ENCODE measurements at regions not wholly inside any gene's neighbourhood (a gene's known extent, or its start where the extent isn't known, plus 50 kb on each side); places are given as distances from the start of the nearest gene placed in this dataset.
"Not testable (repeated sequence)": the region's sequence is repeated elsewhere in the genome, so short reads cannot be mapped to it uniquely, and the experiment has no call there.

- H4K20me1 ChIP-seq (ENCODE audit: control insufficient read depth, insufficient read depth); H3K9ac ChIP-seq (ENCODE audit: control insufficient read depth, insufficient read depth, low read length); H3K4me2 ChIP-seq (ENCODE audit: control insufficient read depth, insufficient read depth); BruUV-seq (replicated peaks); H2AFZ ChIP-seq (ENCODE audit: control insufficient read depth, low read depth, low read length); POLR2A ChIA-PET; intact Hi-C loops (cut with micrococcal nuclease; ENCODE audit: unreplicated experiment); H3K27me3 ChIP-seq (replicated peaks in 1 of 2; ENCODE audit: control insufficient read depth in 2 of 2, insufficient read depth in 2 of 2, low read length in 1 of 2); H3K9me3 ChIP-seq (replicated peaks; ENCODE audit: control insufficient read depth, insufficient read depth, low read length); in situ Hi-C loops (cut with MboI); H3K36me3 ChIP-seq (ENCODE audit: control insufficient read depth in 2 of 2, insufficient read depth in 2 of 2, low read length in 1 of 2); CTCF ChIA-PET; H3K27ac ChIP-seq (ENCODE audit: control insufficient read depth, insufficient read depth); DNase-seq (ENCODE audit: low read depth, low spot score); H3K79me2 ChIP-seq (ENCODE audit: control insufficient read depth, insufficient read depth, low read length); H3K4me3 ChIP-seq; ATAC-seq; RAD21 ChIA-PET (ENCODE audit: unreplicated experiment); FAIRE-seq; SMC1A ChIA-PET (ENCODE audit: uncharacterized antibody, unreplicated experiment); H3K4me1 ChIP-seq (ENCODE audit: control insufficient read depth, insufficient read depth, low read length): not testable (repeated sequence)
- 36% methylated on average over 7 of the region's 7 CpGs for WGBS (ENCODE audit: insufficient coverage, insufficient replicate concordance, low lambda C conversion rate, missing lambda C conversion rate)
Measured at GRCh38 chr19:27852931-27853330, 1360.0 kb downstream of the UQCRFS1 start.

DNA sequence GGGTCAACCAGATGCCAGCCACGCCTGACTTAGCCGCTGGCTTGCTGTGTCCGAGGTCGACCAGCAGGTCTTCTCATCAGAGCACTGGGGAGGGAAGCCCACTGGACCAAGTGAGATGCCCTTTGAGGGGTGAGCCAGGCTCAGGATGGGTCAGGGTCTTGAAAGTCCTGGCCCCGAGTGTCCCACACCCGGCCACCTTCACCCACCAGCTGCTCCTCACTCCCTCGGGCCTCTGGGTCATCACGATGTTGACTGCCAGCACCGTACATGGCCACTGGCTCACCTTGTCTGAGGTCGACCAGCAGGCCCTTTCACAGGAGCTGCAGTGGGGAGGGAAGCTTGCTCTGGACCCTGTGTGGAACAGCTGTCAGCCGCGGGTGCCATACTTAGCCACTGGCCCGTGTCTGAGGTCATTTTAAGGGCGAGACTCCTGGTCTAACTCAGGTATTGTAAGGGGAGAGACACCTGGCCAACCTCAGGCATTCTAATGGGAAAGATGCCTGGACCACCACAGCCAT lies 1361.3 kb downstream of the UQCRFS1 start:
- no TSS peak for BruUV-seq (replicated peaks)

More for the DNA sequence above, 1361.3 kb downstream of the UQCRFS1 start:
- no peaks in the 10 kb centered on the region for H3K36me3 ChIP-seq (ENCODE audit: control insufficient read depth in 2 of 2, insufficient read depth in 2 of 2, low read length in 1 of 2)
- ChIA-PET CTCF (no interaction called here), SMC1A (ENCODE audit: uncharacterized antibody, unreplicated experiment) (no interaction called here), POLR2A (no interaction called here), RAD21 (ENCODE audit: unreplicated experiment) (no interaction called here)
- H3K9ac ChIP-seq (ENCODE audit: control insufficient read depth, insufficient read depth, low read length): no peak overlapping the region
- H3K4me3 ChIP-seq: no peak overlapping the region
- no peak for TF ChIP-seq NFIC (IDR thresholded peaks at IDR 0.05; ENCODE audit: low read depth, low read length)
- no peak for TF ChIP-seq RAD21 (IDR thresholded peaks at IDR 0.05; ENCODE audit: insufficient read depth, low read depth, low read length)
- TF ChIP-seq E2F8 (IDR thresholded peaks at IDR 0.05; ENCODE audit: low read depth, partially characterized antibody): no peak
- TF ChIP-seq SUZ12 (IDR thresholded peaks at IDR 0.05; ENCODE audit: unreplicated experiment): no peak
- no peak for TF ChIP-seq STAT3 (IDR thresholded peaks at IDR 0.05; ENCODE audit: low read depth, low read length)
- TF ChIP-seq, protein P1, sequence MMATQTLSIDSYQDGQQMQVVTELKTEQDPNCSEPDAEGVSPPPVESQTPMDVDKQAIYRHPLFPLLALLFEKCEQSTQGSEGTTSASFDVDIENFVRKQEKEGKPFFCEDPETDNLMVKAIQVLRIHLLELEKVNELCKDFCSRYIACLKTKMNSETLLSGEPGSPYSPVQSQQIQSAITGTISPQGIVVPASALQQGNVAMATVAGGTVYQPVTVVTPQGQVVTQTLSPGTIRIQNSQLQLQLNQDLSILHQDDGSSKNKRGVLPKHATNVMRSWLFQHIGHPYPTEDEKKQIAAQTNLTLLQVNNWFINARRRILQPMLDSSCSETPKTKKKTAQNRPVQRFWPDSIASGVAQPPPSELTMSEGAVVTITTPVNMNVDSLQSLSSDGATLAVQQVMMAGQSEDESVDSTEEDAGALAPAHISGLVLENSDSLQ (IDR thresholded peaks at IDR 0.05): no peak
- H4K20me1 ChIP-seq (ENCODE audit: control insufficient read depth, insufficient read depth): no peaks in the 10 kb centered on the region
- H3K4me2 ChIP-seq (ENCODE audit: control insufficient read depth, insufficient read depth): no peak overlapping the region
- no peak for ATAC-seq
- no peak overlapping the region for H3K27ac ChIP-seq (ENCODE audit: control insufficient read depth, insufficient read depth)
- no peaks in the 10 kb centered on the region for H3K79me2 ChIP-seq (ENCODE audit: control insufficient read depth, insufficient read depth, low read length)
- H2AFZ ChIP-seq (ENCODE audit: control insufficient read depth, low read depth, low read length): no peak overlapping the region
- no peaks in the 10 kb centered on the region; the same call in 2 of the 3 replicates for H3K9me3 ChIP-seq (replicated peaks; ENCODE audit: control insufficient read depth, insufficient read depth, low read length)
- no peaks in the 10 kb centered on the region for H3K27me3 ChIP-seq (replicated peaks in 1 of 2; ENCODE audit: control insufficient read depth in 2 of 2, insufficient read depth in 2 of 2, low read length in 1 of 2)
- intact Hi-C loops (cut with micrococcal nuclease; ENCODE audit: unreplicated experiment): no loop called here
- no peaks in the 10 kb centered on the region for H3K4me1 ChIP-seq (ENCODE audit: control insufficient read depth, insufficient read depth, low read length)
- DNase-seq (ENCODE audit: low read depth, low spot score): no peak
- FAIRE-seq: no peak
- WGBS (ENCODE audit: insufficient coverage, insufficient replicate concordance, low lambda C conversion rate, missing lambda C conversion rate): 60% methylated on average over 14 of the region's 14 CpGs
- in situ Hi-C loops (cut with MboI): no loop called here
